ENCODE measurements at regions not wholly inside any gene's neighbourhood (a gene's known extent, or its start where the extent isn't known, plus 50 kb on each side); places are given as distances from the start of the nearest gene placed in this dataset.
A peak's percentile ranks its signal among the peaks of the same experiment; 100 is the strongest.
"Not testable (repeated sequence)": the region's sequence is repeated elsewhere in the genome, so short reads cannot be mapped to it uniquely, and the experiment has no call there.

DNA sequence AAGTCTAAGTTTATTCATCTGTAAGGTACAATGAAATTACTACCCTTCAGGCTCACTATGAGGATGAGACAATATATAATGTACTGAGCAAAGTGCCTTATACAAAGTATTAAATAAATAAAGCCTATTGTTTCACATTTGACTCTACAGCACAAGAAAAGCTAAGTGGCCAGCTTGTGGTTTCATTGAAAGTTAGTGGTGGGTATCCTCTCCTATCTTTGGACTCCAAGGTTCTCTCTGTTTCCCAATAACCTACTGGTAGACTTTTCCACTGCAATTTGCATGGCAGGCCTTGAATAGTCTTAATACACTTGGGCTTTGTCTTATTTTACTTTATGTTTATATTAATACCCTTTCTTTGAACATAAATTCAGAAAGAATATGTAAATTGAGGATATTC is 262.7 kb downstream of the DEPDC1B start:
- no peak for DNase-seq

DNA sequence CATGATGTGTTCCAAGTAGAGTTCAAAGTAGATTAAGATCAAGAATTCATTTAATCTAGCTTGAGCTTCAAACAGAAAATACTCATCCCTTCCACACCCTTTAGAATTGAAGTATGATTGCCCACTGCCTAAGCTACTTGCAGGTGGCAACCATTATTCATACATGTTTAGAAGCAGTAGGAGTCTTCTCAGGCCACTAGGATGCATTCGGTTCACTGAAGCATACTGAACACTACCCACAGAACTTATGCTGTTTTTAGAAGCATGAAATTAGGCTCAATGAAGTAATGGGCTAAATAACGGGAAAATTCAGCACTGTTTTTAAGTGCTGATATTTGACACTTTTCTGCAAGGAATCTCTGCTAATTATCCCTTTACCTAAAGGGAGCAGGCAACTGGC is 263.4 kb downstream of the DEPDC1B start:
- no peak for DNase-seq

DNA sequence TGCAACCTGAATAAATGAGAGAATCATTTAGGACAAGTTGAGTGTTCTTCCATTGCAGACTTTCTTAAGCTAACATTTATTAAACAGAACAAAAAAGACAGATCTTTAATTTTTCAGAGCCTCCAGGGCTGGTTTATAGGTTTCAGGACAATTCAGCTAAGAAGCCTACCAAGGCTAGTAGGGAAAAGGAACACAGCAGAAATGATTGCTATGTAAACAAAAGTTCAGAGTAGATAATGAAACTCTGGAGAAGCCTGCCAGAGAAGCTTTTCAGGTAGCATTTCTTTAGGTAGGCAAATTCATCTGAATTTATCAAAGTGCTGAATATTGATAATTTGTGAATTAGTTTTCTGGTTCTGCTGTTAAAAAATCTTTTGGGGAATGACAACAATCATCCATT is 264.2 kb downstream of the DEPDC1B start:
- no peak for DNase-seq

DNA sequence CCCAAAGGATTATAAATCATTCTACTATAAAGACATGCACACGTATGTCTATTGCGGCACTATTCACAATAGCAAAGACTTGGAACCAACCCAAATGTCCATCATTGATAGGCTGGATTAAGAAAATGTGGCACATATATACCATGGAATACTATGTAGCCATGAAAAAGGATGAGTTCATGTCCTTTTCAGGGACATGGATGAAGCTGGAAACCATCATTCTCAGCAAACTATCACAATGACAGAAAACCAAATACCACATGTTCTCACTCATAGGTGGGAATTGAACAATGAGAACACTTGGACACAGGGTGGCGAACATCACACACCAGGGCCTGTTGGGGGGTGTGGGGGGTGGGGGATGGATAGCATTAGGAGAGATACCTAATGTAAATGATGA is 273.8 kb downstream of the DEPDC1B start:
- DNase-seq, result not testable (repeated sequence)

DNA sequence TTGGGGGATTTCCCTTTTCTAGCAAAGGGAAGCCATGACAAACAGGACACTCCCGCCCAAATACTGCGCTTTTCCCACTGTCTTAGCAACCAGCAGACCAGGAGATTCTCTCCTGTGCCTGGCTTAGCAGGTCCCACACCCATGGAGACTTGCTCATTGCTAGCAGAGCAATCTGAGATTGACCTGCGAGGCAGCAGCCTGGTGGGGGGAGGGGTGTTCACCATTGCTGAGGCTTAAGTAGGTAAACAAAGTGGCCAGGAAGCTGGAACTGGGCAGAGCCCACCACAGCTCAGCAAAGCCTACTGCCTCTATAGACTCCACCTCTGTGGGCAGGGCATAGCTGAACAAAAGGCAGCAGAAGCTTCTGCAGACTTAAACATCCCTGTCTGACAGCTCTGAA is 279.2 kb downstream of the DEPDC1B start:
- DNase-seq, result not testable (repeated sequence)

DNA sequence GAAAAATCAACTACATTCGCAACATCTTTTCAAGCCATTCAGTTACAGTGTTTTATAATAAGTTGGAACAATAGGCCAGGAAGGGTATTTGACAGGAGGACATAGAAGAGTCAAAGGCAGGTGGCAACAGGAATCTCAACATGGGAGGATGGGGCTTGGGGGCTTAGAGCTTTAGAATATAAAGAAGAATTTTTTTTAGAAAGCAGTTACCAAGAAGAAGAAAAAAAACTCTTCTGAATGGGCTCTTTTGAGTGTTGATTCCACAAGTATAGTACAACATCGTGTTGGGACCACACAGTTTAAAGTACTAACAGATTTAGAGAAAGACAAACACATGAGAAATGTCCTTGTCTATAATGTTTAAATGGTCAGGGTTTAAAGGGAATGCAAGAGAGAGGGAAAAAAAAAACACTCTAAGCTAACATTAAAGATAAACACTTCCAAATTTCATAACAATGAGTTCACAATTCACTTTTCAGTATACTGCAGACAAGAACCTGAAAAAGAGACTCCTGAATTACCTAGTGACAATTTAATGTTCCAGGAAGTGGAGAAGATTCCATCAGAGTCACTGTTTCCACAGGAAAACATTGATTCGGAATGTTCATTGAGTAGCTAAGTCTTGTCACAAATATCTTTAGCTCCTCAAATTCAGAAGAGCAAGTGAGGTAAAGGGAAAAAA is 282.3 kb downstream of the DEPDC1B start:
- DNase-seq, result no peak

DNA sequence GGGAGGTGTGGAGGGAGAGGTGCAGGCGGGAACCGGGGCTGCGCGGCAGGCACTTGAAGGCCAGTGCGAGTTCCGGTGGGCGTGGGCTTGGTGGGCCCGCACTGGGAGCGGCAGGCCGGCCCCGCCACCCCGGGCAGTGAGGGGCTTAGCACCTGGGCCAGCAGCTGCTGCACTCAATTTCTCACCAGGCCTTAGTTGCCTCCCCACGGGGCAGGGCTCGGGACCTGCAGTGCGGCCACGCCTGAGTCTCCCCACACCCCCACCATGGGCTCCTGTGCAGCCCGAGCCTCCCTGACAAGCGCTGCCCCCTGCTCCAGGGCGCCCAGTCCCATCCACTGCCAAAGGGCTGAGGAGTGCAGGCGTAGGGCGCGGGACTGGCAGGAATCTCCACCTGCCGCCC is 284.5 kb downstream of the DEPDC1B start:
- no peak for DNase-seq

DNA sequence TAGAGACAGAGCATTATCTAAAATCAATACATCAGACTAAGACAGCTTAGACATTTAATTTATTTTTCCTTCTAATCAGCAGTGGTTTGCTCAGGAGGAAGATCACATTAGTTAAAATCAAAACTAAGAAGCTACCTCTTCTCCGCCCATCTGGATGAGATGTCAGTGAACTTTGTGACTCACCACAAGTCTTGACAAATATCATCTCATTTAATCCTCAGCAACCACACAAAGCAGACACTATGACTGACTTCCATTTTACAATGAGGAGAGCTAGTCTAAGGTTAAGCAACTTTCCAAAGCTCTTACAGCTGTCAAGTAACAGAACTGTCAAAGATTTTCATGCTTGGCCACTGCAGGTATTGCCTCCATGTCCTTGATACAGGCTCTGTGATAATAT is 289.5 kb downstream of the DEPDC1B start:
- DNase-seq, result no peak

DNA sequence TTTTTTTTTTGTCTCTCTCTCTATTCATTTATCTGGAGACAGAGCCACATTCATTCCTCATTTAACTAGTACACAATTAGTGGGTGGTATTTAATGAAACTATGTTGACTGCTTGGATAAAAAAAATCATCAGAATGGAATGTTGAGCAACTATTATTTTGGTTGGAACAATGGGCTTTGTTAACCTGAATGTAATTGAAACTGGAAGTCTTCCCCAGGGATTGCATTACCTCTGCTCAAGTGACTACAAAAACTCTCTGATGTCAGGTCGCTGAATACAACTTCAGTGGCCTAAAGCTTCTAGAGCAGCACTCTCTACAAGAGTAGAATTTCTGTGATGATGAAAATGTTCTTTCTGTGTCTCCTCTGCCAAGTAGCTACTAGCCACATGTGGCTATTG is 295.8 kb downstream of the DEPDC1B start:
- peak; percentile 27 for DNase-seq

DNA sequence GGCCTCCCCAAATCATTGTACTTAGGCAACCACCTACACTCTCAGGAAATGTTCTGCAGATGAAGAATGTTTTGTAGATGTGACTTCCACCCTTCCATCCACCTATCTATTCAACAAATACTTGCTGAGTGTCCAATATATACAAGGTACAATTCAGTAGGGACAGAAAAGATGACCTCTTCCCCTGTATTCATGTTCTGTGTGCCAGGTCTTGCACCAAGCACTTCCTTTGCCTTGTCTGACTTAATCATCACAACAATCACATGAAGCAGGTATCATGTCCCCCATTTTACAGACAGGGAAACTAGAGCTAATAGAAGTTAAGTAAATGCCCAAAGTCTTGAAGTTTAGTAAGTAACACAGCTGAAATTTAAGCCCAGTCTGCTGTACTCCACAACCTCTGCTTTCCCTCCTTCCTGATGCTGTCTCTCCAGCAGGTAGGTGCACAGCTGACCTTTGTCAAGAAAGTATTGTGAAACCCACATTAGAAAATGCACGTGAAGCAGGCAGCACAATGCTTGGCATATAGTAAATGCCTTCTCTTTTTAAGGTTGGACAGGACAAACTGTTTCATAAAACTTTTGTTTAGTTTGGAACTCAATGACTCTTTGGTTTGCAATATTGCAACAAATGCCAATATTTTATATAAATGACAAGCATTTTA is 296.5 kb downstream of the DEPDC1B start:
- DNase-seq, result no peak

DNA sequence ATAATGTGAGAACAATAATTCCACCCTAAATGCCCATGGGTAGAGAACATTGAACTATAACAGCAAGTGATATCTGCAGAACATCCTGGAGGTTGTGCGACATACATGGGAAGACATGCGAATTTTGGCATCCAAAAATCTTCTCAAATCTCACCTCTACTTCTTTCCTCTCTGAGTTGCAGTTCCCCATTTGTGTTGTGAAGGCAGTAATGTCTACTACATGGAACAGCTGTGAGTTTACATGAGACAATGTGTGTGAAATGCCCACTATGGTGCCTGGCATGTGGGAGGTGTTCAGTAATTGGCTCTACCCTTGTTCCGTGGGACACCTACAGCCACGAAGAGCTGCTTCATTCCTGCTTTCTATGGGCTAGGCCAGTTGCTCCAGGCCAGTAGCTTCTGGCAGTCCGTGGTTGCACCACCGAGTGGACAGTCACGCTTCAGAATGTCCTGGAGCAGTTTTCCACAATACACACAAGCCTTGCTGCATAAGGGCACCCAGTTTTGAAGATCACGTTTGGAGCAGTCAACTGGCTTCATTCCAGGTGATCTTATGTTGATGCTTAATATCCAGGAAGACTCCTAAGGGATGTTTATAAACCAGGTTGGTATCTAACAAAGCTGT is 297.7 kb downstream of the DEPDC1B start:
- no peak for DNase-seq

DNA sequence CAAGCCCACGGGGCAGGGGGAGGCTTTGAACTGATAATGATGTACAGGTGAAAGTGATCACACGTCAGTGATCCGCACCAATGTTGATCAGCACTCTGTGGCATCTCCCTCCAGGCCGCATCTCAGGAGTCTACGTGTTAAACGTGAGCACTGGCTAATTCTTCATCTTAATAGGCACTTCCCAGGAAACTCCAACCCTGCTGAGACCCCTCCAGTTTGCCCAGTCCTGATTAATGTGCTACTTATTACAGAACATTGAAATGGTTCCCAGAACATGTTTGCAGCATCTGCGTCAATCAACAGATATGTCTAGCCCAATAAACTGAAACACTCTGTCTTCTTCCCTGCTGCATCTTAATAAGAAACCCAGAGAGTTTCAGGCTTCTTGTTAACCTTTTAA is 298.4 kb downstream of the DEPDC1B start:
- no peak for DNase-seq

DNA sequence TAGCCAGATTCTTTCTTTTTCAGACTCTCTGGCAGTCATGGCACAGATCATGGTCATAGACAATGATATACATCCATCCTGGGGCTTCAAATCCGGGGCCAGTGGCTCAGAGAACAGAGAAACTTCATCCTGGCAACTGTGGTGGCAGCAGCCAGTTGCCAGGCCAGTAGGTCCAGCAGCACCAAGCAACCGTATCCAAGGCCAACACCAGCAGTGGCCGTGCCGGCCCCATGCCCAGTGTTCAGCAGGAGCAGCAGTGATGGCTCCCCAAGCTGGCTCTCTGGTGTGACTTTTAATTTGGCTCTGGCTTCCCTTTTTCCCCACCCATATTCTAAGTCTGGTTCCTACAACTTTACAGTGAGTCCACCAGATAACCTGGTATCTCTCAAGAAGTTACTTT is 300.5 kb downstream of the DEPDC1B start:
- no peak for DNase-seq

DNA sequence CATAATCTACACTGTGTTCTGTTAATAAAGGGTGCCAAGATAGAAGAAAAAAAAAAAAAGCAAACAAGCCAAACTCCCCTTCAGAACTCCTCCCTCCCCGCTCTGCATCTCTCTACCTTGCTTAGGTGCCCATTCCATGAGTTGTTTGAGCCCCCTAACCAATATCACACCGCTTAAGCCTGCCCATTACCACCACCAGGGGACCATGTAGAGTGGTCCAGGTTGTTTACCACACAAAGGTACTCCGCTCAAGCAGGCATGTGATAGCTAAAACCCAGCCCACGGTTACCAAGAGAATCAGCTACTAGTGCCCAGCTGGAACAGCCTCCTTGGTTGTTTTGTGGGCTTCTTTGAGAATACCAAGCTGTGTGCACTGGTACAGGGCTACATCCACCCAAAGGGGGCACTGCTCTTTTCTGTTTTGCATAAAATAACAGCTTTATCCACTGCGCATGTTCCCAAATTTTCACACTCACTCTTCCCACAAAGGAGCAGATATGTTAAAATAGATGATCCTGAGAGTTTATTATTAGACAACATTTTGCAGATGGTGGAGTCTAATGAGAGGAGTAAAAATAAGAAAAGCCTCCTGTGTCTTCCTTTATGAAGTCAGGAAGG is 304.1 kb downstream of the DEPDC1B start:
- DNase-seq, result no peak

DNA sequence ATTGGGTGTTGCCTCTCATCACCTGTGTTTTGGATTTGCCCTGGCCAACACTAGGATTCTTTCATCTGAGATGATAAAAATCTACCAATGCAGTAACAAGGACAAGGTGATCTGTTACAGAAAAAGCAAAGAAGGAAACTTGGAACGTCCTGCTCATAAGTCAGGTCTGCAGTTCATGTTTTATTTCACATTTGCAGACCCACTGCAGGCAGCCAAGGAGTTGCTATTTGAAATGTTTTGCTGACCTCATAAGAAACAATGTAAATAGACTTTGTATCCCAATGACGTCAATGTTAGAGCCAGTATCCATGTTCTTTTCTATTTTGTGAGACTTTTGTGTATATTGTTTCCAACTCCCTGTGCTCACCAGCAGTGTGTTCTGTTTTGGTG is 312.9 kb downstream of the DEPDC1B start:
- DNase-seq, result no peak

DNA sequence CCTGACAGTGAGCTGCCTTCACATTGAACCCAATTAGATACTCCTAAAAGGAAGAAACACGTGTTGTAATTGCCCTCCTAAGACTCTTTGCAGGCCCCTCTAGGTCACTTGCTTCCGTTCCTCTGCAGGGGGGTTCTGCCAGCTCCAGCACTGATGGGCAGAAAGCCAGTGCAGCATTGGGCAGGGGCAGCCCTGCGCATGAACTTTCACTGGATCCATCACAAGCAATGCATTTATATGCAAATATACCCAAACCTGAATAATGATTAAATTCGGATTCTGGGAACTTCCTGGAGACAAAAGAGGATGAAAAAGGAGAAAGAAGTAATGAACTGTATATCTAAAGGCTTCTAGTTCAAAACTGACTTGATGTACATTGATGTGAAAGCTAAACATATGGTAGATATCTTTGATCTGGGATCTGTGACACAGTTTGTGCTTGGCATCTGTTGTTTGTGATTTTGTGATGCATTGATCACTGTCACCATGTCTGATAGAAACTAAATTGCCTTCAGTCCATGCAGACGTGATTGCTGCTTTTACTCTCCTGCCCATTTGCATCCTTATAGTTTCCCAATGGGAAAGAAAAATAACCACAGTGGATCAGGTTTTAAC is 313.4 kb downstream of the DEPDC1B start:
- DNase-seq, result no peak

DNA sequence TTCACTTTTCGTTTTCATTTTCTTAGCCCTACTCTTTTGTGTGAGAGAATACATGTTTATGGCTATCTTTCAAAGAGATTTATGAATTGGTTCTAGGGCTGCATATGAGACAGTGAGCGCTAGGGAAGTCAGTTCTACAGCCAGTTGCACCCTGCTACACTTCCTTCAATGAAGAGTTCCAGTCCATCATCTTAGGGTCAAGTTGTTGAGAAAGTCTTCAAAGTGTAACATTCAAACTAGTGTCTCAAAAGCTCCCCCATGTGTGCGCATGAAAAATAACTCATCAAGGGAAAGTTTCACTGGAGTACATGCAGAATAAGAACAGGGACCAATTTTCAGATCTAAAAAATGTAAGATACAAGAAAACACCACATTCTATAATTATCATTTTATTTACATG is 317.2 kb downstream of the DEPDC1B start:
- DNase-seq, result no peak

DNA sequence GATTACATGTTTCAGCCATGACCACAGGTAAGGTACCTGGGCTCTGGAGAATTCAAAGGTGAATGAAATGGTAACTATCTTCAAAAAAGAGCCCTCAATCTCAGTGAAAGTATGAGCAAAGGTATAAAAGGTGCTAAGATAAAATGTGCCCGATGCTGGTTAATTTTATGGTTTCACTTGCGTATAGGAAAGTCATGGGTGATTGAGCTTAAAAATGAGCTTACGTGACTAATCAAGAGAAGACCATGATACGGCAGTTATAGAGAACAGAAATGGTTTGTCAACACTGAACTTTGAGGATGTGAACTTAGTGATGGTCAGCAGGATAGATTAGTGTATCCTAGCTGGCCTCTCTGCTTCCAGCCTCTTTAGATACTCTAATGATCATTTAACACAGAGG is 320.1 kb downstream of the DEPDC1B start:
- DNase-seq, result no peak

DNA sequence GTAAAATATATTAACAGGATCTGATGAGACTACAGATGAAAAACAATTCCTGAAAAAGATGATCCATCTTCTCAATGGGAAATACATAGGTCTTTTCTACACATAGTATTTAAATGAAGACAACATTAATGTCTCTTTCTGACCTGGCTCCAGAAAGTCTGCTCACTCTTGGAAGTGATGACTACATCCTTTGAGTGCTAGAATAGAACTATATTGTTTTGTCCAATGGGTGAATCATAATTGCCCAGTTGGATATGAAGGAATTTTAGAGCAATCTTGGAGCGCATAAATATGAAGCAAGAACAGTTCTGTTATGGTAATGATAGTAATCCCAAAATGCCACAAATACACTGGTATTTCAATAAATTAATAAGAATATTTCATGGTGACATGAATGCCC is 322.1 kb downstream of the DEPDC1B start:
- no peak for DNase-seq

DNA sequence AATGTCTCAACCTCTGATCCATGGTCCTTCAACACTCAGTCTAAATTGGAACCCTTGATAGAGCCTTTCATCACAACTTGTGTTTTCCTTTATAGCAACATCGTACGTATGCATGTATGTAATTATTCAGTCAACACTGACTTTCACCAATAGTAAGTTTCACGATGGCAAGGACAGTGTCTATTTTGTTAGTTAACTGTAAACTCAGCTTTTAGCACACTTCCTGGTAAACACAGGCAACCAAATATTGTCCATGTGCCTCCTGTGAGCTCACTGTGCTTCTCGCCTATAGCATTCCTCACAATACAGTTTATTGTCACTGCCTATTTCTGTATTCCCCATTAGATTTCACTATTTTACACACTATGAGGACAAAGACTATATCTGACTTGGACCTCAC is 323.1 kb downstream of the DEPDC1B start:
- DNase-seq, result no peak

DNA sequence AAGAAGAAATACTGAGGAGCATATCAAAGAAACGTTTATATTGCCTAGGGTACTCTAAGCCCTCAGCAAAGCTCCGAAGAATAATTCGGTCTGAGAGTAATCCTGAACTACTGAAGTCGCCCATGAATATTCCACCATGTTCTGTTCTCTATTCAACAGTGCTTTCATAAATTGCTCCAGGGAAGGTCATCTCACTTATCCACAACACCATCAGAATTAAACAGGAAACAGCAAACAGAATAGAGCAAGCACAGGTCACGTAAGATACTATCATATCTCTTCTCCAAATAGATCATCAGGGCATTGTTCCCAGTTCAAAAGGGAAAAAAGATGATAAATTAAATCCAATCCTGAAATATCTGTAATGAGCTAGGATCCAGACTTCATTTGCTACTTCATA is 325.6 kb downstream of the DEPDC1B start:
- DNase-seq, result no peak

DNA sequence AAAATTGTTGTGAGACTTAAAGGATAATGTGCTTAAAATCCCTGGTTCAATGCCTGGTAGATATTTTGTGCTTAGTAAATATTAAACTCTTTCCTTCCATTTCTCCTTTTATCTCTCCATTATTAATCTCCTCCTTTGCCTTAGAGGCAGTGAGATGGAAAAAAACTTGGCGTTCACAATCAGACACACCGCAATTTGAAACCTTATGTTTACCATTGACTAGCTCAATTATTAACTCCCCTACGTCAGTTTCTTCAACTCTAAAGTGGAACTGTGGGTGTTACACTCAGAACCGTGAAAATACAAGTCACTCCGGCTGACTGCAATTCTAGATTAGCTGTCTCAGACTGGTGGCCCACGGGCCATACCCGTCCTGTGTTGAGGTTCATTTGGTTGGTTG is 327.2 kb downstream of the DEPDC1B start:
- DNase-seq, result no peak

DNA sequence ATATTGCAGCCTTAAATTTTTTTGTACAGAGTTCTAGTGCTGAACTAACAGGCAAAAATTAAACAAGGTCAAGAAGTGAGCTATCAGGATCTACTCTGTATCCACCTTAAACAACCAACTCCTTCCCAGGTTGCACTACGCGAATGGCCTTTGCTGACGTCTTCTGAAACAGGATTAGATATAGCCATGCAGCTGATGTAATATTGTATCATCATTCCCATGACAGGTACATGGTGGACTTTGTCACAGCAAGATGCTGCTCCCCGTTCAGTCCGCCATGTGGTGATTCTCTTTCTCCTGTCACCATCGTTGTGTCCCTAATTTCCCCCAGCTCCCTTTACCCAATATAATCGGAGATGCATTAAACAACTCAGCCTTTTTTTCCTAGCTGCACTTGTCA is 328.9 kb downstream of the DEPDC1B start:
- no peak for DNase-seq

DNA sequence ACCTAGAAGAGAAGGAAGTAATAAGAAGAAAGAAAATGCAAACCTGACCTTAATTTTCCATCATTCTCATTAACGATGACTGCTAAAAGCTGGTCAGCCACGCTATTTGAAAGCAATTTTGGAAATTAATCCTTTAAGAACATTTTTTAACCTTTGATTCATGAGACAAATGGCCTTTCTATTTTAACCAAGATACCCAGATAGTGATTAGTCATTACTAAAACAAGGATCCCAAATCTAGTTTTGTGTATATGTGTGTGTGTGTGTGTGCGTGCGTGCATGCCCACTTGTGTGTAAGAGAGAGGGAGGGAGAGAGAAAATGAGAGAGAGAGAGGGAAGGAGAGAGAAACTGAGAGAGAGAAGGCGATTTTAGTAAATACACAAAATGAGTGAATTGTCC is 329.5 kb downstream of the DEPDC1B start:
- no peak for DNase-seq

Data from NCI-H2171 treated with DMSO at 0.1 percent for 48 hours (cell line).